Natural killer cell (primary cell): ENCODE measurements at regions not wholly inside any gene's neighbourhood (a gene's known extent, or its start where the extent isn't known, plus 50 kb on each side); places are given as distances from the start of the nearest gene placed in this dataset.

ENCODE experiments used
- ATAC-seq, 3 donors: fragments of 150-1000 bp in 2 of 3; fragments of 200-7000 bp in 1 of 3; cut with Tn5 transposase; 1 replicate in 1 of 3; 2 replicates in 2 of 3; pipeline ENCODE4 v1.10.0; 2021; ENCODE audit warnings: mild to moderate bottlenecking in 2 of 3, moderate library complexity in 2 of 3
- DNase-seq, 2 donors: peaks; one replicate each; pipeline versions ENCODE4 v3.0.0 to v3.0.0-alpha.2; 2013 to 2021; ENCODE audit warnings: mixed read lengths in 1 of 2
- H3K27ac ChIP-seq: one replicate; pipeline ENCODE4 v1.5.1; 2013; ENCODE audit warnings: mild to moderate bottlenecking, low read length
- H3K27me3 ChIP-seq: one replicate; pipeline ENCODE4 v1.6.1; 2013; ENCODE audit warnings: low read length; ENCODE audit not compliant: control insufficient read depth, insufficient read depth
- H3K36me3 ChIP-seq: one replicate; pipeline ENCODE4 v1.6.1; 2013; ENCODE audit warnings: low read length; ENCODE audit not compliant: control insufficient read depth, insufficient read depth
- H3K4me1 ChIP-seq: one replicate; pipeline ENCODE4 v1.6.1; 2013; ENCODE audit warnings: low read length; ENCODE audit not compliant: control insufficient read depth, insufficient read depth
- H3K4me3 ChIP-seq: one replicate; pipeline ENCODE4 v1.5.1; 2013; ENCODE audit warnings: low read length
- H3K9me3 ChIP-seq: one replicate; pipeline ENCODE4 v1.6.1; 2013; ENCODE audit warnings: low read length; ENCODE audit not compliant: control insufficient read depth, insufficient read depth
- H3K27ac Mint-ChIP-seq, 2 donors: one replicate each; pipeline ENCODE4 v1.8.0; 2022; ENCODE audit warnings: mild to moderate bottlenecking in 2 of 2, mixed read lengths in 2 of 2, moderate library complexity in 1 of 2
- H3K27me3 Mint-ChIP-seq, 2 donors: one replicate each; pipeline ENCODE4 v1.8.0; 2022; ENCODE audit warnings: low read depth in 2 of 2, mixed read lengths in 2 of 2
- H3K36me3 Mint-ChIP-seq: one replicate; pipeline ENCODE4 v1.8.0; 2022; ENCODE audit warnings: mixed read lengths
- H3K4me1 Mint-ChIP-seq, 2 donors: one replicate each; pipeline ENCODE4 v1.8.0; 2022; ENCODE audit warnings: mixed read lengths in 2 of 2
- H3K4me3 Mint-ChIP-seq: one replicate; pipeline ENCODE4 v1.8.0; 2022; ENCODE audit warnings: mild to moderate bottlenecking, moderate library complexity, mixed read lengths
- H3K9me3 Mint-ChIP-seq, 2 donors: one replicate each; pipeline ENCODE4 v1.8.0; 2022; ENCODE audit warnings: mixed read lengths in 2 of 2
- CTCF ChIP-seq: fragments of 200-600 bp; IDR thresholded peaks from one replicate; pipeline ENCODE4 v1.8.0; 2022; ENCODE audit warnings: antibody characterized with exemption
- WGBS: methylation state at CpG from one replicate; pipeline ENCODE4 v1.1.7; 2013; ENCODE audit warnings: missing lambda C conversion rate; ENCODE audit not compliant: insufficient coverage; 5-methylcytosine and 5-hydroxymethylcytosine counted together
- intact Hi-C: fragments of 100-400 bp; cut with micrococcal nuclease; formaldehyde crosslinking; loops from one replicate; pipeline ENCODE4 v1.14.2; 2022

- ATAC-seq (no peak), DNase-seq (no peak)
- Histone ChIP-seq H3K27ac (no peak overlapping the region), H3K9me3 (no peaks in the 10 kb centered on the region), H3K36me3 (no peaks in the 10 kb centered on the region), H3K4me1 (no peaks in the 10 kb centered on the region), H3K27me3 (no peaks in the 10 kb centered on the region), H3K4me3 (no peak overlapping the region)
- intact Hi-C loops = no loop called here
- TF ChIP-seq CTCF = no peak
- WGBS = 93% methylated on average over 5 of the region's 6 CpGs
- Mint-ChIP-seq H3K27ac (no peak overlapping the region), H3K4me3 (no peak overlapping the region), H3K27me3 (no peaks in the 10 kb centered on the region), H3K4me1 (no peaks in the 10 kb centered on the region), H3K36me3 (no peaks in the 10 kb centered on the region), H3K9me3 (no peaks in the 10 kb centered on the region)
Observed at GRCh38 chr6:149220882-149221773, 96.4 kb upstream of the TAB2 start.

- 91% methylated on average over 4 of the region's 4 CpGs for WGBS
- ATAC-seq (no peak), DNase-seq (no peak)
- Histone ChIP-seq H3K4me3 (no peak overlapping the region), H3K4me1 (no peaks in the 10 kb centered on the region), H3K27ac (no peak overlapping the region), H3K36me3 (no peaks in the 10 kb centered on the region), H3K27me3 (no peaks in the 10 kb centered on the region), H3K9me3 (no peaks in the 10 kb centered on the region)
- TF ChIP-seq CTCF = no peak
- no peaks in the 10 kb centered on the region for H3K27me3 Mint-ChIP-seq
- intact Hi-C loops = no loop called here
- H3K9me3 Mint-ChIP-seq = no peaks in the 10 kb centered on the region
- H3K4me1 Mint-ChIP-seq = no peaks in the 10 kb centered on the region
- H3K36me3 Mint-ChIP-seq = no peaks in the 10 kb centered on the region
- H3K27ac Mint-ChIP-seq = no peak overlapping the region
- no peak overlapping the region for H3K4me3 Mint-ChIP-seq
Observed at GRCh38 chr6:149221774-149222070, 95.8 kb upstream of the TAB2 start.

GRCh38 chr6:149223120-149223903 is 94.2 kb upstream of the TAB2 start:
- intact Hi-C loops = no loop called here

More at GRCh38 chr6:149223120-149223903, 94.2 kb upstream of the TAB2 start:
- Histone ChIP-seq H3K36me3 (no peaks in the 10 kb centered on the region), H3K9me3 (no peaks in the 10 kb centered on the region), H3K4me3 (no peak overlapping the region), H3K27me3 (no peaks in the 10 kb centered on the region), H3K4me1 (no peaks in the 10 kb centered on the region), H3K27ac (no peak overlapping the region)
- peaks cover 0 to 2% of the 10 kb centered on the region in 2 donors for H3K27me3 Mint-ChIP-seq
- H3K4me1 Mint-ChIP-seq = no peaks in the 10 kb centered on the region
- 78% methylated on average over 4 of the region's 4 CpGs for WGBS
- H3K27ac Mint-ChIP-seq = no peak overlapping the region
- no peak for TF ChIP-seq CTCF
- no peak overlapping the region for H3K4me3 Mint-ChIP-seq
- H3K36me3 Mint-ChIP-seq = no peaks in the 10 kb centered on the region
- H3K9me3 Mint-ChIP-seq = no peaks in the 10 kb centered on the region
- DNase-seq = no peak
- ATAC-seq = no peak
